ENCODE measurements at regions not wholly inside any gene's neighbourhood (a gene's known extent, or its start where the extent isn't known, plus 50 kb on each side); places are given as distances from the start of the nearest gene placed in this dataset.

DNA sequence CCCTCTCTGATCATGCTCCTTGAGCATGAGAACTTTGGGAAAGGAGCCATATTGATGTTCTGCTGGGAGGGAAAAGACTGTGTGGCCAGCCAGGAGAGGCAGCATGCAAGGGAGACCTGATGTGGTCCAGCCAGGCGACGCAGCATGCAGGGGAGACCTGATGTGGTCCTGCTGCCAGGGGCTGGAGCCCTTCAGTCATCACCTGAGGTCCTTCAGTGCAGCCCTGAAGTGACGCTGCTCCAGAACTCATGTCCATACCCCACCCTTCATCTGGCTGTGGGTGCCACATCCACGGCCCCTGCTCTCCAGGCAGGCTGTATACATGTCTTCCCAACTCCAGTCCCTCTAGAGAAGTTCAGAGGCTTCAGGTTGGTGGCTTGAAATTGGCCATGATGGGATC lies 134.4 kb downstream of the ERMARD start:
- TF ChIP-seq, protein P1, sequence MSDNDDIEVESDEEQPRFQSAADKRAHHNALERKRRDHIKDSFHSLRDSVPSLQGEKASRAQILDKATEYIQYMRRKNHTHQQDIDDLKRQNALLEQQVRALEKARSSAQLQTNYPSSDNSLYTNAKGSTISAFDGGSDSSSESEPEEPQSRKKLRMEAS (IDR thresholded peaks at IDR 0.05; ENCODE audit: low read depth, low read length), result no peak
- no peak for TF ChIP-seq CTCF (IDR thresholded peaks at IDR 0.05; ENCODE audit: low read depth, low read length)
- no peak for TF ChIP-seq POLR2A (IDR thresholded peaks at IDR 0.05; ENCODE audit: extremely low read depth, insufficient read length)
